Astrocyte (in vitro differentiated cells and primary cell): ENCODE measurements at regions not wholly inside any gene's neighbourhood (a gene's known extent, or its start where the extent isn't known, plus 50 kb on each side); places are given as distances from the start of the nearest gene placed in this dataset.

ENCODE experiments used
- CTCF ChIP-seq: IDR thresholded peaks from 2 replicates; pipeline ENCODE4 v1.5.1; 2011; ENCODE audit warnings: low read depth, mild to moderate bottlenecking, inconsistent platforms, low read length, moderate library complexity; ENCODE audit not compliant: insufficient read depth
- EZH2 ChIP-seq: IDR thresholded peaks from 2 replicates; pipeline ENCODE4 v1.6.1; 2012; ENCODE audit warnings: mild to moderate bottlenecking, low read length, inconsistent platforms; ENCODE audit not compliant: insufficient read depth

GRCh38 chr6:155646443-155646842 lies 190.8 kb upstream of the NOX3 start:
- TF ChIP-seq CTCF (no peak), EZH2 (no peak)
